HFFc6 (cell line): ENCODE measurements at regions not wholly inside any gene's neighbourhood (a gene's known extent, or its start where the extent isn't known, plus 50 kb on each side); places are given as distances from the start of the nearest gene placed in this dataset.

Source experiments
- DNase-seq: peaks from one replicate; pipeline ENCODE4 v3.0.0-alpha.2; 2018
- H3K27ac Mint-ChIP-seq: 2 replicates; pipeline ENCODE4 v1.8.0; 2020; ENCODE audit warnings: mild to moderate bottlenecking, mixed read lengths
- H3K27me3 Mint-ChIP-seq: 2 replicates; pipeline ENCODE4 v1.8.0; 2021; ENCODE audit warnings: mild to moderate bottlenecking, moderate library complexity, mixed read lengths; ENCODE audit not compliant: insufficient read depth
- H3K36me3 Mint-ChIP-seq: 2 replicates; pipeline ENCODE4 v1.8.0; 2021; ENCODE audit warnings: low read depth, mixed read lengths
- H3K4me1 Mint-ChIP-seq: 2 replicates; pipeline ENCODE4 v1.8.0; 2020; ENCODE audit warnings: low read depth, mixed read lengths
- H3K4me3 Mint-ChIP-seq: 2 replicates; pipeline ENCODE4 v1.8.0; 2020; ENCODE audit warnings: mild to moderate bottlenecking, moderate library complexity, mixed read lengths
- H3K9me3 Mint-ChIP-seq: 2 replicates; pipeline ENCODE4 v1.8.0; 2020; ENCODE audit warnings: mild to moderate bottlenecking, mixed read lengths
- CTCF ChIP-seq: fragments of 200-600 bp; sonication (generic); IDR thresholded peaks from 2 replicates; pipeline ENCODE4 v1.5.0; 2021; ENCODE audit warnings: antibody characterized with exemption, mild to moderate bottlenecking

- Mint-ChIP-seq H3K4me3 (no peak overlapping the region), H3K27ac (no peak overlapping the region), H3K36me3 (no peaks in the 10 kb centered on the region), H3K4me1 (no peaks in the 10 kb centered on the region), H3K9me3 (no peaks in the 10 kb centered on the region), H3K27me3 (peaks cover 7% of the 10 kb centered on the region; the same call in 1 of the 2 replicates)
- no peak for TF ChIP-seq CTCF
- no peak for DNase-seq
Observed at GRCh38 chr11:130644187-130644586, 195.7 kb downstream of the ADAMTS15 start.

DNA sequence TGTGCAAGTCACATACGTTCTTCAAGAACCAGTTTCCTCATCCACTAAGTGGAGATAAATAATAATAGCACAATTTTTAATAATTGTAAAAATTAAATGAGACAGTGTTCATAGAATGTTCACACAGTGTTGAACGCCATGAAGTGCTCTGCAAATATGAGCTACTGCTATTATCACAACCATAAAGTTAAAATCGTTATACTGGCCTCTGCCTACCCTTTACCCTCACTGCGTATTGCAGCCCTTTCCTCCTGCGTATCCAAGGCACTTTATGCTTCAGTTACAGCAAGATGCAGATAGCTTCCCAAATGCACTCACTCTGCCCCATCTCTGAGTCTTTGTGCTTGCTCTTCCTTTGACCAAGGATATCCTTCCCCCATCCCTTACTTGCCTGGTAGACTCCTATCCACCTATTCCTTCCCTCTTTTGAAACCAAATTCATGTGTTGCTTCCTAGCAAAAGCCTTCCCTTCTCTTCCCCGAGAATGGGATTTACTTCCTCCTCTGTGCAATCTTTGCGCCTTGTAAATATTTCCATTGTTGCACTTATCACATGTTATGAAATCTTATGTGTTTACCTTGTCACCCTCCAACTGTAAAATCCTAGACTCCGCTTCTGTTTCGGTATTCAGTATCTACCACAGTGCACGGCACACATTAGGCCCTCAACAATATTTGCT, 196.9 kb downstream of the ADAMTS15 start:
- Mint-ChIP-seq H3K27me3 (no peaks in the 10 kb centered on the region; the same call in 1 of the 2 replicates), H3K4me1 (peaks cover under 1% of the 10 kb centered on the region; the same call in 1 of the 2 replicates), H3K36me3 (no peaks in the 10 kb centered on the region), H3K9me3 (no peaks in the 10 kb centered on the region), H3K4me3 (no peak overlapping the region), H3K27ac (no peak overlapping the region)
- DNase-seq = no peak
- TF ChIP-seq CTCF = no peak

GRCh38 chr11:130645843-130646197, 197.4 kb downstream of the ADAMTS15 start:
- no peaks in the 10 kb centered on the region; the same call in 1 of the 2 replicates for H3K27me3 Mint-ChIP-seq
- no peaks in the 10 kb centered on the region for H3K36me3 Mint-ChIP-seq
- no peaks in the 10 kb centered on the region for H3K9me3 Mint-ChIP-seq
- no peak overlapping the region for H3K27ac Mint-ChIP-seq
- H3K4me1 Mint-ChIP-seq = peaks cover 6% of the 10 kb centered on the region
- no peak for TF ChIP-seq CTCF
- H3K4me3 Mint-ChIP-seq = no peak overlapping the region
- no peak for DNase-seq

DNA sequence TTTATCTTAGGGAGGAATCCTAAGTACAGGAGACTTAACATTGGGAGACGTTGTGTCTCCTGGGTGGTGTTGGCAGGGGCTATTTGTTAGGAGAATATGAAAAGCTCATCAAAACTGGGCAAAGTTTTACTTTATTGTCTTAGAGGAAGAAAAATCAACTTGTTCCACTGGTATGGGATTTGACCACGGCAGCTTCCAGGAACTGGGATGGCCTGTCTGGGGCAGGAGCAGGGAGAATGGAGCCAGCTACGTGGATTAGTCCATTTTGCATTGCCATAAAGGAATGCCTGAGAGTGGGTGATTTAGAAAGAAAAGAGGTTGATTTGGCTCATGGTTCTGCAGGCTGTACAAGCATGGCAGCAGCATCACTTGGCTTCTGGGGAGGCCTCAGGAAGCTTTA, 198.4 kb downstream of the ADAMTS15 start:
- Mint-ChIP-seq H3K4me1 (peaks cover 9% of the 10 kb centered on the region), H3K27me3 (no peaks in the 10 kb centered on the region; the same call in 1 of the 2 replicates), H3K9me3 (no peaks in the 10 kb centered on the region), H3K4me3 (no peak overlapping the region), H3K27ac (no peak overlapping the region), H3K36me3 (no peaks in the 10 kb centered on the region)
- TF ChIP-seq CTCF = no peak
- DNase-seq = no peak

DNA sequence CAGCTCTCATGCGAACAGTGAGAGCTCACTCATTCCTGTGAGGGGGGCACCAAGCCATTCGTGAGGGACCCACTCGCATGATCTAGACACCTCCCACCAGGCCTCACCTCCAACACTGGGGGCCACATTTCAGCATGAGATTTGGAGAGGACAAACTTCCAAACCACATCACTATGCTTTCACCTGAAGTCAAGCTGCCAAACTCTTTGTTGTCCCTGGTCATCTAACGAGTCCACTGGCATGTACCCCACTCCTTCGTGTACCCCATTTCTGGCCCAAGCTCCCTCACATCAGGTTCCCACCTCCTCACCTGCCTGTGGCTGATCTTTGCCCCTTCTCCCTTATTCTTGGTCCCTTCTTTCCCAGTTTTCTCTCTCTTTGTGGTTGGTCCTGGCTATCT, 198.9 kb downstream of the ADAMTS15 start:
- peaks cover 9% of the 10 kb centered on the region for H3K4me1 Mint-ChIP-seq
- no peaks in the 10 kb centered on the region for H3K36me3 Mint-ChIP-seq
- no peak overlapping the region for H3K27ac Mint-ChIP-seq
- no peak for TF ChIP-seq CTCF
- no peaks in the 10 kb centered on the region for H3K9me3 Mint-ChIP-seq
- H3K4me3 Mint-ChIP-seq = no peak overlapping the region
- no peaks in the 10 kb centered on the region; the same call in 1 of the 2 replicates for H3K27me3 Mint-ChIP-seq
- DNase-seq = no peak
